ENCODE measurements at regions not wholly inside any gene's neighbourhood (a gene's known extent, or its start where the extent isn't known, plus 50 kb on each side); places are given as distances from the start of the nearest gene placed in this dataset.

GRCh38 chr14:55928276-55928675 is 189.9 kb upstream of the PELI2 start:
- TF ChIP-seq, protein P1, sequence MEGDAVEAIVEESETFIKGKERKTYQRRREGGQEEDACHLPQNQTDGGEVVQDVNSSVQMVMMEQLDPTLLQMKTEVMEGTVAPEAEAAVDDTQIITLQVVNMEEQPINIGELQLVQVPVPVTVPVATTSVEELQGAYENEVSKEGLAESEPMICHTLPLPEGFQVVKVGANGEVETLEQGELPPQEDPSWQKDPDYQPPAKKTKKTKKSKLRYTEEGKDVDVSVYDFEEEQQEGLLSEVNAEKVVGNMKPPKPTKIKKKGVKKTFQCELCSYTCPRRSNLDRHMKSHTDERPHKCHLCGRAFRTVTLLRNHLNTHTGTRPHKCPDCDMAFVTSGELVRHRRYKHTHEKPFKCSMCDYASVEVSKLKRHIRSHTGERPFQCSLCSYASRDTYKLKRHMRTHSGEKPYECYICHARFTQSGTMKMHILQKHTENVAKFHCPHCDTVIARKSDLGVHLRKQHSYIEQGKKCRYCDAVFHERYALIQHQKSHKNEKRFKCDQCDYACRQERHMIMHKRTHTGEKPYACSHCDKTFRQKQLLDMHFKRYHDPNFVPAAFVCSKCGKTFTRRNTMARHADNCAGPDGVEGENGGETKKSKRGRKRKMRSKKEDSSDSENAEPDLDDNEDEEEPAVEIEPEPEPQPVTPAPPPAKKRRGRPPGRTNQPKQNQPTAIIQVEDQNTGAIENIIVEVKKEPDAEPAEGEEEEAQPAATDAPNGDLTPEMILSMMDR (IDR thresholded peaks at IDR 0.05) = no peak
- TF ChIP-seq EP300 (IDR thresholded peaks at IDR 0.05) (no peak), POLR2A (IDR thresholded peaks at IDR 0.05) (no peak)

All from ovary (tissue), 3 donors.